Spleen (tissue), 7 donors: ENCODE measurements at regions not wholly inside any gene's neighbourhood (a gene's known extent, or its start where the extent isn't known, plus 50 kb on each side); places are given as distances from the start of the nearest gene placed in this dataset.

Experiments
- POLR2A ChIP-seq, 3 donors: fragments of 450-650 bp; IDR thresholded peaks; one replicate each; pipeline ENCODE4 v1.5.1; 2017; ENCODE audit warnings: antibody characterized with exemption in 3 of 3, mild to moderate bottlenecking in 1 of 3
- TF ChIP-seq, protein P1 (sequence below), 11 experiments: fragments of 200-600 bp in 7 of 11; fragments of 450-650 bp in 4 of 11; sonication (generic) in 4 of 11; IDR thresholded peaks in 8 of 11; conservative IDR thresholded peaks in 3 of 11; 1 replicate in 7 of 11; 2 replicates in 4 of 11; pipeline versions ENCODE4 v1.4.0 to v1.8.0; 2016 to 2021; ENCODE audit warnings: antibody characterized with exemption in 11 of 11, inconsistent platforms in 4 of 11, mild to moderate bottlenecking in 1 of 11
- donor health status: DM: no; HTN: no; CAD: no; lungs with moderate emphysema.
- donor health status: DM: no; HTN: no; CAD: no.
- donor health status: DM: no; HTN: no; CAD: no.

DNA sequence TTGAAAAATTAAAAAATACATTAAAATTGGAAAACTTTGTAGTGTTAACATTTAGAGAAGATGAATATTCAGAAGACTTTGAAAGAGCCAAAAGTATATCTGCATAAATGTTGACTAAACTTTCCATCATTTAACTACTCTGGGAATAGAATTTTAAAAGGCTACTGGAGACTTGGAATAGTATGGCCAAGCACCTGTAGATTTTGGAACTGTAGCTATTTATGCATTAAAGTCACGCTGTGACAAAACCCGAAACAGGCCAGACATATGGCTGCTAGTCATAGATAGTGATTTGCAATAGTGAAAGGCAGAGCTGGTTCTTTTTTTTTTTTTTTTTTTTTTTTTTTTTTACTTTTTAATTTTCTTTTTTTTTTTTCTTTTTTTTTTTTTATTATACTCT lies 396.0 kb downstream of the SOCS6 start:
- no peak for TF ChIP-seq POLR2A (IDR thresholded peaks at IDR 0.05)
- TF ChIP-seq, protein P1, sequence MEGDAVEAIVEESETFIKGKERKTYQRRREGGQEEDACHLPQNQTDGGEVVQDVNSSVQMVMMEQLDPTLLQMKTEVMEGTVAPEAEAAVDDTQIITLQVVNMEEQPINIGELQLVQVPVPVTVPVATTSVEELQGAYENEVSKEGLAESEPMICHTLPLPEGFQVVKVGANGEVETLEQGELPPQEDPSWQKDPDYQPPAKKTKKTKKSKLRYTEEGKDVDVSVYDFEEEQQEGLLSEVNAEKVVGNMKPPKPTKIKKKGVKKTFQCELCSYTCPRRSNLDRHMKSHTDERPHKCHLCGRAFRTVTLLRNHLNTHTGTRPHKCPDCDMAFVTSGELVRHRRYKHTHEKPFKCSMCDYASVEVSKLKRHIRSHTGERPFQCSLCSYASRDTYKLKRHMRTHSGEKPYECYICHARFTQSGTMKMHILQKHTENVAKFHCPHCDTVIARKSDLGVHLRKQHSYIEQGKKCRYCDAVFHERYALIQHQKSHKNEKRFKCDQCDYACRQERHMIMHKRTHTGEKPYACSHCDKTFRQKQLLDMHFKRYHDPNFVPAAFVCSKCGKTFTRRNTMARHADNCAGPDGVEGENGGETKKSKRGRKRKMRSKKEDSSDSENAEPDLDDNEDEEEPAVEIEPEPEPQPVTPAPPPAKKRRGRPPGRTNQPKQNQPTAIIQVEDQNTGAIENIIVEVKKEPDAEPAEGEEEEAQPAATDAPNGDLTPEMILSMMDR (IDR thresholded peaks at IDR 0.05 in 8 of 11, conservative IDR thresholded peaks at IDR 0.05 in 3 of 11): no peak
